ENCODE measurements at regions not wholly inside any gene's neighbourhood (a gene's known extent, or its start where the extent isn't known, plus 50 kb on each side); places are given as distances from the start of the nearest gene placed in this dataset.

DNA sequence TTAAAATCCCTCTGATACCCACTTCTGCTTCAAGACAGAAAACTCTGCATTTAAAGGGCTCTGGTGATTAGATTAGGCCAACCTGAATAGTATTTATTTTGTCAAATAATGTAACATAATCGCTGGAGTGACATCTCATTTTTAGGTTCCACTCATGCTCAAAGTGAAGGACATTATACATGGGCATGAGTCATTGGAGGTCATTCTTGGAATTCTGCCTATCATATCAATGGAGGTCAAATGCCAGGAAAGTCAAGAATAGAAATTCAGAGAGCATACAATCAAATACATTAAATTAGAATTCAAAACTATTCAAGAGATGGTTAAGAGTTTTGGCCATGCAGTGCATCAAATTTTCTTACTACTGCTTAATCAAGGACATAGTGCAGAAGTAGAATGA lies 50.8 kb upstream of the PRSS1 start:
- FAIRE-seq (peak; percentile 21), DNase-seq (ENCODE audit: insufficient read length) (no peak)
- no peak for TF ChIP-seq POLR2AphosphoS5 (IDR thresholded peaks at IDR 0.05; ENCODE audit: low read depth, low read length)
- TF ChIP-seq POLR2A (IDR thresholded peaks at IDR 0.05; ENCODE audit: low read depth, low read length): no peak
- TF ChIP-seq TAF1 (IDR thresholded peaks at IDR 0.05; ENCODE audit: borderline replicate concordance, low read depth, low read length): no peak

DNA sequence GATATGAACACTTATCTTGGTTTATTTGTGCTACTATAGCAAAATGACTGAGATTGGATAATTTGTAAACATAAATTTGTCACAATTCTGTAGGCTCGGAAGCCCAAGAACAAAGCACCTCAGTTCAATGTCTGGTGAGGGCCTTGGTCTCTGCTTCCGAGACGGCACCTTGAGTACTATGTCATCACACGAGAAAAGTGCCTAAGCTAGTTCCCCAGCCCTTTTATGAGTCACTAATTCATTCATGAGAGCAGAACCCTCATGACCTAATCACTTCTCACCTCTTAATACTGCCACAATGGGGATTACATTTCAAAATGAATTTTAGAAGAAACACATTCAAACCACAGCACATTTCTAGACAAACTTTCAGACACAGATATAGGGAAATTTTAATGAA lies 52.0 kb upstream of the PRSS1 start:
- no peak for TF ChIP-seq POLR2A (IDR thresholded peaks at IDR 0.05; ENCODE audit: low read depth, low read length)
- no peak for TF ChIP-seq POLR2AphosphoS5 (IDR thresholded peaks at IDR 0.05; ENCODE audit: low read depth, low read length)
- no peak for TF ChIP-seq TAF1 (IDR thresholded peaks at IDR 0.05; ENCODE audit: borderline replicate concordance, low read depth, low read length)
- FAIRE-seq (no peak), DNase-seq (ENCODE audit: insufficient read length) (no peak)

DNA sequence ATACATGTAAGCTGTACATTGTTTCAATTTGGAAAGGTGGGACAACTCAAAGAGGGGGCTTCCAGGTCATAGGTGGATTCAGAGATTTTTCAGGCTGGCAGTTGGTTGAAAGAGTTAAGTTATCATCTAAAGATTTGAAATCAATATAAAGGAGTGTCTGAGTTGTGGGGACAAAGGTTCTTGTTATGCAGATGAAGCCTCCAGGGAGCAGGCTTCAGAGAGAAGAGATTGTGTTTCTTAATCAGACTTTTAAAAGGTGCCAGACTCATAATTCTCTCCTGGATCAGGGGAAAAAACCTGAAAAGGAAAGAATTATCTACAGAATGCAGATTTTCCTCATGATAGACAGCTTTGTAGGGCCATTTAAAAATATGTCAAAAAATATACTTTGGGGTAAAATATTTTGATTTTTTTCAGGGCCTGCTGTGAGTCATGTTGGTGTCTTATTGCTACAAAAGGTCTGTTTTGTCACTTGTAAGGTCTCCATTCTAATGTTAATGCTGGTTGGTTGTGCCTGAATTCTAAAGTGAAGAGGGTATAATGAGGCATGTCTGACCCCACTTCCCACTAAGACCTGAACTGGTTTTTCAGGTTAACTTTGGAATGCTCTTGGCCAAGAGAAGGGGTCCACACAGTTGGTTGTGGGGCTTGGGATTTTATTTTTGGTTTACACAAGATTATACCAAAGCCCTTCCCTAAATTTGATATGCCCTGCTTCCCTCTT lies 52.7 kb upstream of the PRSS1 start:
- FAIRE-seq: peak; percentile 70
- no peak for DNase-seq (ENCODE audit: insufficient read length)
- no peak for TF ChIP-seq POLR2A (IDR thresholded peaks at IDR 0.05; ENCODE audit: low read depth, low read length)
- no peak for TF ChIP-seq POLR2AphosphoS5 (IDR thresholded peaks at IDR 0.05; ENCODE audit: low read depth, low read length)
- TF ChIP-seq TAF1 (IDR thresholded peaks at IDR 0.05; ENCODE audit: borderline replicate concordance, low read depth, low read length): no peak

DNA sequence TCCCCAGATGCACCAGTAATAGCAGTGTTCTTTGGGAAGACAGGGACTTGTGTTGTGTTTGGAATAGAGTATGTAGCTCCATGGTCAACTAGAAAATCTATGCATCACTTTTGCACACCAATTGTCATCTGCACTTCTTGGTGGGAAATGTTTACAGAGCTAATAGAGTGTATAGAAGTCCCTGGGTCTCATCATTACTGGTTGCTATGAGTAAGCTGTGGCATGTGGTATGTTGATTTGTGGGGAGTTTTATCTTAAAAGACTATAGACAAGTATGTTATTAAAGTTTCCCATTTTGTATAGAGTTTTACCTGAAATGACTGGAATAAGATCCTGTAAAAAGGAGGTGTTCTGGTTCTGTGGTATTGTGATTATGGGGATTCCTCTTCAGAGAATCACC lies 55.4 kb upstream of the PRSS1 start:
- TF ChIP-seq POLR2AphosphoS5 (IDR thresholded peaks at IDR 0.05; ENCODE audit: low read depth, low read length): no peak
- no peak for TF ChIP-seq POLR2A (IDR thresholded peaks at IDR 0.05; ENCODE audit: low read depth, low read length)
- TF ChIP-seq TAF1 (IDR thresholded peaks at IDR 0.05; ENCODE audit: borderline replicate concordance, low read depth, low read length): no peak
- FAIRE-seq: no peak
- no peak for DNase-seq (ENCODE audit: insufficient read length)

DNA sequence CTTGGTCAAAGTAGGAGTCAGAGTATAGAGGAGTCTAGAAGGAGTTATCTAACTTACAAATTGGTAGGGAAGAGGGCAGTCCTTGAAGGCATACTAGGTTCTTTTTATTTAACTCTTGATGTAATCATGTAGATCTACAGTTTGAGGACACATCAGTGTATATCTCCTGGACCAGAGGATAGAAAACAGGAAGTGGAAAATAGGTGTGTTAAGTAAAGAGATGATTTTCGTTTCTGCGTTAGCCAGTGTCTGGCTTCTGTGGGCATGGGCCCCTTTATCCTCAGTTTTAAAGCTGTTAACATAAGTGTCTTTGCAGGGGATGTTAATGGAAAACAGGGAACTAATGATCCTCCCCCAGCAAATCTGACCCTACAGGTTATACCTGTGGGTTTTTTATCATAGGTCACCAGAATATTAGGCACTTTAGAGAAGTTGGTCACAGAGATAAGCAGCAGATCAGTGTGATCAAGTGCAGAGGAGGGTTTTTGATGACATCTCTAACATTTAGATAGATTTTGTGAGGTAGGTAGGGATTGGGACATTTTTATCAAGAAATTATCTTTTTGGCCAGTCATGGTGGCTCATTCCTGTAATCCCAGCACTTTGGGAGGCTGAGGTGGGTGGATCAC lies 58.6 kb upstream of the PRSS1 start:
- FAIRE-seq (no peak), DNase-seq (ENCODE audit: insufficient read length) (no peak)
- no peak for TF ChIP-seq POLR2A (IDR thresholded peaks at IDR 0.05; ENCODE audit: low read depth, low read length)

DNA sequence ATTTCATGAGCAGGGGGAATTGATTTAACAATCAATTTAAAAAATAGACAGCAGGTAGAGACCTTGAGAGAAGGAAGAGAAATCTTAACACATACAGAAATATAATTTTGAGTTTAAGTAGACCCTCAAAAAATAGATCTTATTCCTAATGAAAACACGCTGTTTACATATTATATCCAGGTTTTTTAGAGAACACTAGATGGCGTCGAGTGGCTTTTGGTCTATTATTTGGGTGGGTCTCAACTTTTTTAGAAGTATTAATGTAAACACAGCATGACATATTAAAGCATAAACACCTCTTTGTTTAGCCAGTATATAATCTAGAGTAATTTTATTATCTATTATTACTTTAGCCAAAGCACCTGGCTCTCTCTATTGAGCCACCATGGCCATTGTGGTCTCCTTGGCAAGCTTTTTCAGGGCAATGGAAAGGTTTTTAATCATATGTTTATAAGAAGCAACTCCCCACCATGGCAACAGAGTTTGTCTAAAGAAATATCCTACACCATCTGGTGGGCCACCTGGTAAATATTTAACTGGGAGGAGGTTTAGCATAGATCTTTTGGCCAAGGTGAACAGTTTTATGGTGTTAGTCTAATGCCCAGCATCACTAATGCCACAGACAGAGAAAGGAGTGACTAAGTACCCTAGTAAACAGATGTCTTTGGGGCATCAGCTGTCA lies 59.7 kb upstream of the PRSS1 start:
- TF ChIP-seq POLR2A (IDR thresholded peaks at IDR 0.05; ENCODE audit: low read depth, low read length) (no peak), TAF1 (IDR thresholded peaks at IDR 0.05; ENCODE audit: borderline replicate concordance, low read depth, low read length) (no peak), POLR2AphosphoS5 (IDR thresholded peaks at IDR 0.05; ENCODE audit: low read depth, low read length) (no peak)
- DNase-seq (ENCODE audit: insufficient read length) (no peak), FAIRE-seq (no peak)

DNA sequence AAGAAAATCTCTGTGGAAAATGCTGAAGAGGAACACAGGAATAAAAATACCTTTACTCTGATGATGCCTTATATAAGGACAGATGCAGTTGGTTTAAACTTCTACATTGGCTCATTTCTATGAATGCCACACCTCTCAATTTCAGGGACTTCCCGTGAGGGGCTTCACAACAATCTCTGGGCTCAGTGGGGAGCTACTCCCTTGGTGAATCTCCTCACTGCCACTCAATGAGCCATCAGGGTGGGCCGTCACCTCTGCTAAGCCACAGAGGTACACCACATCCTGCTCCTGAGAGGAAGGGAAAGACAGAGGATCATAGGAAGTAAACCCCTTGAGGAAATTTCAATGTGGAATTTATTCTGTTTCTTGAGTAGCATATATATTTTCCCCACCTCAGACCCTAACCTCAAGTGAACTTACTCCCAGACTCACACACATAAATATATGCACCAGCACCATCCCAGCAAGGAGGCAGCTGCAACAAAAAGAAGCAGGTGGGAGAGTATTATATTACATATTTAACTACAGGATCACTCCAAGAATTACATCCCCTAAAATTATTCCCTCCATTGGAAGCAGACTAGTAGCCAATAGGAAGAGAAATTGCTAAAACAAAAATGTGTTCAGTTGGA lies 63.3 kb upstream of the PRSS1 start:
- FAIRE-seq (no peak), DNase-seq (ENCODE audit: insufficient read length) (no peak)
- TF ChIP-seq POLR2A (IDR thresholded peaks at IDR 0.05; ENCODE audit: low read depth, low read length): no peak
- no peak for TF ChIP-seq POLR2AphosphoS5 (IDR thresholded peaks at IDR 0.05; ENCODE audit: low read depth, low read length)
- TF ChIP-seq TAF1 (IDR thresholded peaks at IDR 0.05; ENCODE audit: borderline replicate concordance, low read depth, low read length): no peak

DNA sequence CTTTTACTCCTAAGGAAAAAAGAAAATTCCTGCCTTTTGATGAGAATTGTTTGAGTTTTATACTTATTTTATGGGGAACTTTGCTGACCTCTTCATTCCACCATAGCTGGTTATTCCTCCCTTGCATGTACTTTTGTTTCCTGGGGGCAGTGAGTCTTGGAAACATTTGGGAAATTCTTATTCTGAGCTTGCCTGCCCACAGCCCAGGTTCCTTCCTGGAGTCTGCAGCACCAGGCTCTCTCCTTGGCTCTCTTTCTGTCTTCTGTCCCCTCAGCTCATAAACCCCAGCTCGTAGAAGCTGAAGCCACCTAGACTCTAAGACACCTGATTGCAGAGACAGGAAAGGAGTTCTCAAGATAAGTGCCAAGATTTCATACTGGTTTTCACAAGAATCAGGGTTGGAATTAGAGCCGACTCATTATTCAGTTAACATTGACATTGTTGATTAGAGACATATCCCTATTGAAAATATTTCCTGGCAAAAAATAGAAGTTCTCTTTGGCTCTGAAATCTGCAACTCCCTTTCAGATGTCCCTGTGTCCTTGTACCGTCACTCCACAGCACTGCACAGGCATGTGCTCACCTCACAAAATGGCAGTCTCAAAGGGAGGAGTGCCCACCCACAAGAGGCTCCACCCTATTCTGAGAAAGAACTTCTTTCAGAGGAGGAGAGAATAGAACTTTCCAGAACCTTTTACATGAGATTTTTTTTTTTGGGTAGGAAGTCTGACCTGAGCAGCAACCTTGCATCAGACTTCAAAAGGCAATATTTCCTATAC lies 67.8 kb upstream of the PRSS1 start:
- DNase-seq (ENCODE audit: insufficient read length): no peak
- no peak for FAIRE-seq
- TF ChIP-seq POLR2AphosphoS5 (IDR thresholded peaks at IDR 0.05; ENCODE audit: low read depth, low read length) (no peak), TAF1 (IDR thresholded peaks at IDR 0.05; ENCODE audit: borderline replicate concordance, low read depth, low read length) (no peak)

DNA sequence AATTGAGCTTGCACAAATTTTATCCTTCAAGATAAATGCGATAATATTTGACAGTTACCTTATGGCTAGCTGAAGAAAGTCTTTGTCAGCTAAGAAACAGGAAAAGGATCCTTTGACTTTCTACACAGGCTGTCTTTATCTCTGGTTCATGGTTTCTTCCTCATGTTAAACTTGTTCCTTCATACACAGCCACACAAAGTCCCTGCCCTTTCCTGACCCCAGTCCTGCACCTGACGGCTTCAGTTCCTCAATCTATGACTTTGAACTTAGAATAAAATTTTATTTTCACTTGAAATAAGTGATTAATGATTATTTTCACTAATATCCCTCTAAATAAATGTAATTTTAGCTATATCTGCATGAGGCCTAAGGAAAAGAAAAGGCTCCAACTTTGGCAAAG lies 77.8 kb upstream of the PRSS1 start:
- TF ChIP-seq POLR2A (IDR thresholded peaks at IDR 0.05; ENCODE audit: low read depth, low read length) (no peak), POLR2AphosphoS5 (IDR thresholded peaks at IDR 0.05; ENCODE audit: low read depth, low read length) (no peak), TAF1 (IDR thresholded peaks at IDR 0.05; ENCODE audit: borderline replicate concordance, low read depth, low read length) (no peak)
- no peak for FAIRE-seq
- no peak for DNase-seq (ENCODE audit: insufficient read length)

DNA sequence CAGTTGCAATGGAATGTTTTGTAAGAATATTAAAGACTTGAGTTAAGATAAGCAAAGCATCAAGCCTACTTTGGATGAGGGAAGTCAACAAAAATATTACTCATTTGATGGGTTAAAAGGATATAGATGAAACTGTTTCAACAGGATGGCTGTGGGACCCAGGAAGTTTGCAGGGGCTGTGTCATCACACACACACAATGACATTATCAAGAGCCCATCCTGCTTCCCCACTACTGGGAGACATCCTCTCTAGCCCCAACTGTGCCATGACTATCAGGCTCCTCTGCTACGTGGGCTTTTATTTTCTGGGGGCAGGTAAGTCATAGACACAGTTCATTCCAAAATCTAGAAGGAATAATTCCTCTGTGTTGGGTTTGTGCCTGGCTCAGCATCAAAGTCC lies 78.8 kb upstream of the PRSS1 start:
- FAIRE-seq (peak; percentile 73), DNase-seq (ENCODE audit: insufficient read length) (no peak)
- no peak for TF ChIP-seq TAF1 (IDR thresholded peaks at IDR 0.05; ENCODE audit: borderline replicate concordance, low read depth, low read length)
- TF ChIP-seq POLR2AphosphoS5 (IDR thresholded peaks at IDR 0.05; ENCODE audit: low read depth, low read length): no peak
- TF ChIP-seq POLR2A (IDR thresholded peaks at IDR 0.05; ENCODE audit: low read depth, low read length): no peak

DNA sequence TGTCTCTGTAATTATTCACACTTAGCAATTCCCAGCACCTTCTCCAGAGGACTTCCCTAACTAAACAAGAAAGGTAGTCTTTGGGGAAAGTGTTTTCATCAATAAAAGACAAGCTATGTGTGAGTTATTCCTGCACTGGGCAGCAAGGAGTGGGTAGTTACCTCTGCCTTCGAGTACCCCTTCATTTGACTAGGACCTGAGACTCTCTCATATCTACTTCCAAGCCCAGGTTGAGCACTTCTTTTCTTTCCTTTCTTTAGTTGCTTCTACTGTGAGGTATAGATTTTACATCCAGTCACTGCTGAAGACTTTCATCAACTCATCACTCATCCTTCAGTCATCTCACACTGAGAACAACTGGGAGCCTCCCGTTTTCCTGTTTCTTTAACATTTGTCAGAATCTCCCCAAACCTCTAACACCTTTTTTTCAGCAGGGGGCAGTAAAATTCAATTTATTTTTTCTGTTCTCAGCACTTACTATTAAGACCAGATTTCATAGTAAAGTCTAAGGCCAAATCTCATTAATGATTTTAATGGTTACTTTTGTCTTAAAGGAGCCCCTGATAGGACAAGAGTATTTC lies 80.1 kb upstream of the PRSS1 start:
- FAIRE-seq (peak; percentile 85), DNase-seq (ENCODE audit: insufficient read length) (no peak)
- TF ChIP-seq TAF1 (IDR thresholded peaks at IDR 0.05; ENCODE audit: borderline replicate concordance, low read depth, low read length): no peak
- TF ChIP-seq POLR2A (IDR thresholded peaks at IDR 0.05; ENCODE audit: low read depth, low read length): no peak
- no peak for TF ChIP-seq POLR2AphosphoS5 (IDR thresholded peaks at IDR 0.05; ENCODE audit: low read depth, low read length)

Measured in GM12892 (cell line).